ENCODE measurements at regions not wholly inside any gene's neighbourhood (a gene's known extent, or its start where the extent isn't known, plus 50 kb on each side); places are given as distances from the start of the nearest gene placed in this dataset.
"Not testable (repeated sequence)": the region's sequence is repeated elsewhere in the genome, so short reads cannot be mapped to it uniquely, and the experiment has no call there.

GRCh38 chr5:167850911-167851310 lies 440.5 kb upstream of the WWC1 start:
- DNase-seq = no peak

- DNase-seq = no peak
These were observed 440.0 kb upstream of the WWC1 start for GRCh38 chr5:167851416-167851815.

GRCh38 chr5:167852515-167852914 lies 438.9 kb upstream of the WWC1 start:
- no peak for DNase-seq

GRCh38 chr5:167853421-167853820 lies 438.0 kb upstream of the WWC1 start:
- DNase-seq = no peak

GRCh38 chr5:167855818-167856217 lies 435.6 kb upstream of the WWC1 start:
- no peak for DNase-seq

- DNase-seq = no peak
These were observed 434.1 kb upstream of the WWC1 start for GRCh38 chr5:167857321-167857720.

- not testable (repeated sequence) for DNase-seq
These were observed 433.1 kb upstream of the WWC1 start for GRCh38 chr5:167858186-167858855.

GRCh38 chr5:167861129-167861927 lies 430.1 kb upstream of the WWC1 start:
- DNase-seq = no peak

- DNase-seq = no peak
These were observed 429.5 kb upstream of the WWC1 start for GRCh38 chr5:167861928-167862426.

- no peak for DNase-seq
These were observed 427.6 kb upstream of the WWC1 start for GRCh38 chr5:167863883-167864282.

- no peak for DNase-seq
These were observed 426.6 kb upstream of the WWC1 start for GRCh38 chr5:167864801-167865200.

GRCh38 chr5:167866797-167867196 lies 424.6 kb upstream of the WWC1 start:
- DNase-seq = no peak

GRCh38 chr5:167867281-167867680 lies 424.2 kb upstream of the WWC1 start:
- DNase-seq = no peak

GRCh38 chr5:167869125-167869524 lies 422.3 kb upstream of the WWC1 start:
- DNase-seq = no peak

- no peak for DNase-seq
These were observed 421.4 kb upstream of the WWC1 start for GRCh38 chr5:167870055-167870454.

- DNase-seq = no peak
These were observed 420.4 kb upstream of the WWC1 start for GRCh38 chr5:167871091-167871490.

GRCh38 chr5:167872791-167873190 lies 418.7 kb upstream of the WWC1 start:
- DNase-seq = no peak

- DNase-seq = no peak
These were observed 414.2 kb upstream of the WWC1 start for GRCh38 chr5:167877114-167877722.

GRCh38 chr5:167877924-167878323 lies 413.5 kb upstream of the WWC1 start:
- DNase-seq = no peak

- no peak for DNase-seq
These were observed 411.0 kb upstream of the WWC1 start for GRCh38 chr5:167880420-167880819.

GRCh38 chr5:167881041-167881440 lies 410.4 kb upstream of the WWC1 start:
- no peak for DNase-seq

GRCh38 chr5:167886196-167886595 lies 405.2 kb upstream of the WWC1 start:
- no peak for DNase-seq

- DNase-seq = no peak
These were observed 403.1 kb upstream of the WWC1 start for GRCh38 chr5:167888393-167888792.

GRCh38 chr5:167889276-167889675 lies 402.2 kb upstream of the WWC1 start:
- DNase-seq = no peak

Measured in T-helper 2 cell (primary cell).